ENCODE measurements at regions not wholly inside any gene's neighbourhood (a gene's known extent, or its start where the extent isn't known, plus 50 kb on each side); places are given as distances from the start of the nearest gene placed in this dataset.

DNA sequence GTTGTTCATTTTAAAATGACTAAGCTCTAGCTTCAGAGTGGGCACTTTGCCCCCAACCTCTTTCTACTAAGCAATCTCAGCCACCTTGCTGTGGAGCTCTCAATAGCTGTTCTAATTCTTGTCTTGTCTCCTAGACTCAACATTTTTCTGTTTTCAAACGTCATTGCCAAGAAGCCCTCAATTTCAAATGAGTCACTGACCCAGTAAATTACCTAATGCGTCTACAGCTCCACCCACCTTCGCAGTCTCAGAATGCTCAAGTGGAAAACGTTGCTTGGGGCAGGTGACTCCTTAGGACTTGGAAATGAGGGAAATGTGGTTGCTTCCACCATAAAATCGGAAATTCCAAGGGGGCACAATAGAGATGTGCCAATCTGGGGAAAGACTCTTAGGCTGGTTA lies 59.0 kb downstream of the ING2 start:
- Histone ChIP-seq H3K27ac (ENCODE audit: low read length) (no peak overlapping the region), H3K36me3 (ENCODE audit: control insufficient read depth in 1 of 2, insufficient read depth in 2 of 2, low read length in 2 of 2) (no peaks in the 10 kb centered on the region)

DNA sequence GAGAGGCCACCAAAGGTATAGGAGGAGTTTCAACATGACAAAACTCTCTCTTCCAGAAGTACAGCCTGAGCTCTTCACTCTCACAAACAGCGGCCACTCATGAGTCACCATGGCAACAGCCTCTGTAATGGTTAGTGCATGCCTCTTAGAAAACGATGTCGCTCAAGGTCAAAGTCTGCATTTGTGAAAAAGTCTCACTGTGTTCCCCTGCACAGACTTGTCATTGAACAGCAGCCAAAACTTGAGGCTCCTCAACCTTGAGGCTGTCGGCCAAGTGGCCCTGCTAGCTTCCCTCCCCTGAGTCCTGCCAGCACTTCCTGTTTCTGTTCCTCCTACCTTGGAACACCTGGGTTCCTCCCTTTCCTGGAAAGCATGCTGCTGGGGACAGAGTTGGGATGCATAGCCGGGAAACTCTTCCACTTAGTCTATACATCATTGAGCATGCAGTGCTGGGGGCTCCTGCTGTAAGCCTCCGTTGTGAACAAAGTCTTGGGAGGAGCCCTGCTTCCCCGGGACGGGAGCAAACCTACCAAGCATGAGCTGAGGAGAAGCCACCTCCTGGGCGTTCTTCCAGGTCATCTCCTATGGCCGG lies 66.6 kb downstream of the ING2 start:
- Histone ChIP-seq H3K4me1 (ENCODE audit: control insufficient read depth in 1 of 2, insufficient read depth in 2 of 2, low read length in 2 of 2) (no peaks in the 10 kb centered on the region), H3K36me3 (ENCODE audit: control insufficient read depth in 1 of 2, insufficient read depth in 2 of 2, low read length in 2 of 2) (no peaks in the 10 kb centered on the region), H3K4me3 (ENCODE audit: low read depth in 1 of 2, low read length in 2 of 2) (no peak overlapping the region), H3K27me3 (ENCODE audit: low read depth, low read length) (no peaks in the 10 kb centered on the region), H3K27ac (ENCODE audit: low read length) (no peak overlapping the region), H3K9me3 (ENCODE audit: control insufficient read depth in 1 of 2, low read length in 2 of 2) (no peaks in the 10 kb centered on the region)

More for the DNA sequence above, 59.0 kb downstream of the ING2 start:
- Histone ChIP-seq H3K9me3 (ENCODE audit: control insufficient read depth in 1 of 2, low read length in 2 of 2) (no peaks in the 10 kb centered on the region), H3K4me3 (ENCODE audit: low read depth in 1 of 2, low read length in 2 of 2) (no peak overlapping the region), H3K4me1 (ENCODE audit: control insufficient read depth in 1 of 2, insufficient read depth in 2 of 2, low read length in 2 of 2) (no peaks in the 10 kb centered on the region), H3K27me3 (ENCODE audit: low read depth, low read length) (no peaks in the 10 kb centered on the region)

DNA sequence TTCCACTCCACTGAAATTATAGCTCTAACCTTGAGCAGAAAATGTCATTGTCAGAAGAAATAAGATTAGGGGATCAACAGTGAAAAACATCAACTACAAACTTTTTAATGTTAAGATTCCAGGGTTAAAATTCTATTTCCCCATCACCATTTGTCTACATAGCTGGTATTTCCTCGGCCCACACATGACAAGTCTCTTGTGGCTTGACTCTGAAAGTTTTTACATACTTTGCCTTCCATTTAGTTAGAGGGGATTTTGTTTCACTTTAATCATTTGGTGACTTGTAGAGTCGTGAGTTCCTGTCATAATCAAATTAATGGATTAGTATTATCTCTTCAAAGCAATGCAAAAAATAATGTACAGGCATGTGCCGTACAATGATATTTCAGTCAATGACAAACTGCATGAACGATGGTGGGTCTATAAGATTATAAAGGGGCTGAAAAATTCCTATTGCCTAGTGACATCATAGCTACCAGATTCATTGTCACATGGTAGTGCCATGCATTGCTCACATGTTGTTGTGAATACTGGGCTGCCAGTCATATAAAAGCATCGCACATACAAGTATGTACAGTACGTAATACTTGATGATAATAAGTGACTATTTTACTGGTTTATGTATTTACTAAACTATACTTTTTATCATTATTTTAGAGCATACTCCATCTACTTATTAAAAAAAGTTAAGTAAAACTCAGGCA lies 72.0 kb downstream of the ING2 start:
- Histone ChIP-seq H3K27me3 (ENCODE audit: low read depth, low read length) (no peaks in the 10 kb centered on the region), H3K4me1 (ENCODE audit: control insufficient read depth in 1 of 2, insufficient read depth in 2 of 2, low read length in 2 of 2) (no peaks in the 10 kb centered on the region), H3K36me3 (ENCODE audit: control insufficient read depth in 1 of 2, insufficient read depth in 2 of 2, low read length in 2 of 2) (no peaks in the 10 kb centered on the region), H3K27ac (ENCODE audit: low read length) (no peak overlapping the region), H3K9me3 (ENCODE audit: control insufficient read depth in 1 of 2, low read length in 2 of 2) (peaks cover 0 to under 1% of the 10 kb centered on the region in 2 donors), H3K4me3 (ENCODE audit: low read depth in 1 of 2, low read length in 2 of 2) (no peak overlapping the region)

DNA sequence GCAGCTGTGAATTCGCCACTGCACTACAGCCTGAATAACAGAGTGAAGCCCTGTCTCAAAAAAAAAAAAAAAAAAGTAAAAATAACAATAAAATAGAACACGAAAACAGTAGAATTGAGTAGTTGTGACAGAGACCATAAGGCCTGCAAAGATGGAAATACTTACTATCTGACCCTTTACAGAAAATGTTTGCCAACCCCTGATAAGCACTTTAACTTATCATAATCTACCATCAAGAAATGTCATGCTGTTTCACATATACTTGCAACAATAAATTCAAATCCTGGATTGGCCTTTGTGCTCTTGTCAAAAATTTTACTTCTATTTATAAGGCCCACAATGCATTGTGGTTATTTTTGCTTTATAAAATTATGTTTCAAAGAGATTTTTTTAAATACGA lies 75.5 kb downstream of the ING2 start:
- H3K27ac ChIP-seq (ENCODE audit: low read length): no peak overlapping the region
- peaks cover 0 to 4% of the 10 kb centered on the region in 2 donors for H3K9me3 ChIP-seq (ENCODE audit: control insufficient read depth in 1 of 2, low read length in 2 of 2)
- no peak overlapping the region for H3K4me3 ChIP-seq (ENCODE audit: low read depth in 1 of 2, low read length in 2 of 2)
- no peaks in the 10 kb centered on the region for H3K4me1 ChIP-seq (ENCODE audit: control insufficient read depth in 1 of 2, insufficient read depth in 2 of 2, low read length in 2 of 2)
- H3K27me3 ChIP-seq (ENCODE audit: low read depth, low read length): no peaks in the 10 kb centered on the region
- H3K36me3 ChIP-seq (ENCODE audit: control insufficient read depth in 1 of 2, insufficient read depth in 2 of 2, low read length in 2 of 2): no peaks in the 10 kb centered on the region

DNA sequence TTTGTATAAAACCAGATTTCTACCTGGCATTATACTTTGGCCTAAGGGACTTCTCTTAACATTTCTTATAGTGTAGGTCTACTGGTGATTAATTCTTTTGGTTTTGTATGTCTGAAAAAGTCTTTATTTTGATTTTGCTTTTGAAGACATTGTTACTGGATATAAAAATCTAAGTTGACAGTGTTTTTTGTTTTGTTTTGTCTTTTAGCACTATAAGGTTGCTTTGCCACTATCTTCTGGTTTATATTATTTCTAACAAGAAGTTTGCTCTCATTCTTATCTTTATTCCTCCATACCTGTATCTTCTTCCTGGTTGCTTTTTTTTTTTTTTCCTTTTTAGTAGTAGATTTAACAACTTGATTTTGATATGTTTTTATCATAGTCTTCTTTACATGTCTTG lies 76.0 kb downstream of the ING2 start:
- Histone ChIP-seq H3K4me1 (ENCODE audit: control insufficient read depth in 1 of 2, insufficient read depth in 2 of 2, low read length in 2 of 2) (no peaks in the 10 kb centered on the region), H3K27ac (ENCODE audit: low read length) (no peak overlapping the region), H3K4me3 (ENCODE audit: low read depth in 1 of 2, low read length in 2 of 2) (no peak overlapping the region), H3K27me3 (ENCODE audit: low read depth, low read length) (no peaks in the 10 kb centered on the region), H3K36me3 (ENCODE audit: control insufficient read depth in 1 of 2, insufficient read depth in 2 of 2, low read length in 2 of 2) (no peaks in the 10 kb centered on the region), H3K9me3 (ENCODE audit: control insufficient read depth in 1 of 2, low read length in 2 of 2) (peaks cover 0 to 4% of the 10 kb centered on the region in 2 donors)

DNA sequence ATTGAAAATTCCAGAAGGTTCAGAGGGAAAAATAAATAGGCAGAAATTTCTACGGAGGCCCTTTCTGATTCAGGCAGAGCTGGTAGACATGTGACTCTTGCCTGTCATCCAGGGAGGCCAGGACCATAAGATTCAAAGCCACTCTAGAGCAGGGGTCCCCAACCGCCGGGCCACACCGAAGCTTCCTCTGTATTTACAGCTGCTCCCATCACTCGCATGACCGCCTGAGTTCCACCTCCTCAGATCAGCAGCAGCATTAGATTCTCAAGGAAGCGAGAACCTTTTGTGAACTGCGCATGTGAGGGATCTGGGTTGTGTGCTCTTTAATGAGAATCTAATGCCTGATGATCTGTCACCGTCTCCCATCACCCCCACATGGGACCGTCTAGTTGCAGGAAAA lies 72.2 kb downstream of the RWDD4 start:
- Histone ChIP-seq H3K27ac (ENCODE audit: low read length) (no peak overlapping the region), H3K27me3 (ENCODE audit: low read depth, low read length) (no peaks in the 10 kb centered on the region), H3K36me3 (ENCODE audit: control insufficient read depth in 1 of 2, insufficient read depth in 2 of 2, low read length in 2 of 2) (no peaks in the 10 kb centered on the region), H3K4me3 (ENCODE audit: low read depth in 1 of 2, low read length in 2 of 2) (no peak overlapping the region), H3K4me1 (ENCODE audit: control insufficient read depth in 1 of 2, insufficient read depth in 2 of 2, low read length in 2 of 2) (peaks cover 3 to 8% of the 10 kb centered on the region in 2 donors), H3K9me3 (ENCODE audit: control insufficient read depth in 1 of 2, low read length in 2 of 2) (peaks cover 0 to 4% of the 10 kb centered on the region in 2 donors)

DNA sequence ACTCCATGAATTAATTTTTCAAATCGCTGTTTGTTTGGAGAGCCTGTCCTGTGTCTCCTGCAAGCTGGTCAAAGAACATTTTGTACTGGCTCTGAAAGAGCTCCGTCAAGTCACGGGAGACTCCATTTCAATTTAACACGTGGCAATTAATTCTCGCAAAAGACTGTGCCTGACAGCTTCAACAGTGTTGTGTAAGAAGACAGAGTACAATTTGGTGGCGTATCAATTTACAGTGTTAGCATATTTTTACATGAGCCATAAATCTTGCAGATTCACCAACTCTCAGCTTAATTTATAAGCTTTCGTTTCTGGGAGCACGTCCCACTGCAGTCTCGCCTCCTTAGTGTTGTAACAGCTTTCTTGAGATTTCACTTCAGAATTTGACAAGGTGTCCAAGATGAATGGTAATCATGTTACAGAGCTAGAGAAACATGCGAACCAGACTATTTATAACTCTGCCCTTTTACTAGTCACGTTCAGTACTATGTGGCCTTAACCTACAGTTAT lies 70.8 kb downstream of the RWDD4 start:
- Histone ChIP-seq H3K36me3 (ENCODE audit: control insufficient read depth in 1 of 2, insufficient read depth in 2 of 2, low read length in 2 of 2) (no peaks in the 10 kb centered on the region), H3K4me1 (ENCODE audit: control insufficient read depth in 1 of 2, insufficient read depth in 2 of 2, low read length in 2 of 2) (peaks cover 3 to 8% of the 10 kb centered on the region in 2 donors), H3K27me3 (ENCODE audit: low read depth, low read length) (no peaks in the 10 kb centered on the region), H3K9me3 (ENCODE audit: control insufficient read depth in 1 of 2, low read length in 2 of 2) (no peaks in the 10 kb centered on the region), H3K27ac (ENCODE audit: low read length) (no peak overlapping the region), H3K4me3 (ENCODE audit: low read depth in 1 of 2, low read length in 2 of 2) (peak overlapping the region; percentile 32 to 55)

DNA sequence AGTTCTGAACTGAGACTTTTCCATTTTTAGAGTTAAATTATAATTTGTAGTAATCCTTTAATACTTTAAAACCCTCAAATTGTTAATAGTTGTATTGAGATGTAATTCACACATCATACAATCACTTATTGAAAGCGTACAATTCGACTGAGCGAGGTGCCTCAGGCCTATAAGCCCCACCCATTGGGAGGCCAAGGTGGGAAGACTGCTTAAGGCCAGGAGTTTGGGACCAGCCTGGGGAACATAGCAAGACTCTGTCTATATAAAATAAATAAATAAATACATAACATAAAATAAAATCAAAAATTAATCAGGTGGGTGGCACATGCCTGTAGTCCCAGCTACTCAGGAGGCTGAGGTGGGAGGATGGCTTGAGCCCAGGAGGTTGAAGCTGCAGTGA lies 70.3 kb downstream of the RWDD4 start:
- no peak overlapping the region for H3K27ac ChIP-seq (ENCODE audit: low read length)
- peak overlapping the region in 1 of 2 donors; percentile 55 for H3K4me3 ChIP-seq (ENCODE audit: low read depth in 1 of 2, low read length in 2 of 2)
- no peaks in the 10 kb centered on the region for H3K27me3 ChIP-seq (ENCODE audit: low read depth, low read length)
- no peaks in the 10 kb centered on the region for H3K9me3 ChIP-seq (ENCODE audit: control insufficient read depth in 1 of 2, low read length in 2 of 2)
- H3K4me1 ChIP-seq (ENCODE audit: control insufficient read depth in 1 of 2, insufficient read depth in 2 of 2, low read length in 2 of 2): peaks cover 3 to 8% of the 10 kb centered on the region in 2 donors
- H3K36me3 ChIP-seq (ENCODE audit: control insufficient read depth in 1 of 2, insufficient read depth in 2 of 2, low read length in 2 of 2): no peaks in the 10 kb centered on the region

DNA sequence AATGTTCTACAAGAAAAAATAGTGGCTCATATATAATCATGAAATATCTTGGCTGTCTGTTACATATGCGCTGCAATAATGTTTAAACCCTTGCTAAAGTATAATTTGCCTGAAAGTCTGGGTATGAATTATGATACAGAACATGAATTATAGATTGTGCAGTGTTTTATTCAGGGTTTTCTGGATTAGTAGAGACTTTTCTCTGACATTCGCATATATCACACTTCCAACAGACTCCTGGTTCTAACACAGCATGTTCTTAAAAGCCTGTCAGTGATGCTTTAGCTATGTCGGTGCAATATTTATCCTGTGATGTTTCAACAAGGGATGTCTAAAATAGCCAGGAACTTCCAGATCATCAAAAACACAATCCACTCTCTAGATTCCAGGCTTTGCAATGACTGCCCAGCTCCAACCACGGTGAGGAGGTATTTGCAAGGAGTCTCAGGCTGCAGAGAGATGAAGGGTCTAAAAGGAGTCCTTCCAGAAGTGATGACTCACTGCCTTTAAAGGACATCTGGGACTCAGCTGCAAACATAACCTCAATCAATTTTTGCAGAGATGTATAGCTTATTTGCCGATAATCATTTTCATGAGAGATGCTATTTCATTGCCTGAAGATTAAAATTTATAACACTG lies 69.4 kb downstream of the RWDD4 start:
- Histone ChIP-seq H3K4me1 (ENCODE audit: control insufficient read depth in 1 of 2, insufficient read depth in 2 of 2, low read length in 2 of 2) (peaks cover 3 to 8% of the 10 kb centered on the region in 2 donors), H3K27me3 (ENCODE audit: low read depth, low read length) (no peaks in the 10 kb centered on the region), H3K36me3 (ENCODE audit: control insufficient read depth in 1 of 2, insufficient read depth in 2 of 2, low read length in 2 of 2) (no peaks in the 10 kb centered on the region), H3K27ac (ENCODE audit: low read length) (no peak overlapping the region), H3K9me3 (ENCODE audit: control insufficient read depth in 1 of 2, low read length in 2 of 2) (no peaks in the 10 kb centered on the region), H3K4me3 (ENCODE audit: low read depth in 1 of 2, low read length in 2 of 2) (no peak overlapping the region)
